ENCODE measurements at regions not wholly inside any gene's neighbourhood (a gene's known extent, or its start where the extent isn't known, plus 50 kb on each side); places are given as distances from the start of the nearest gene placed in this dataset.

- WGBS (ENCODE audit: insufficient coverage), result 60% methylated on average over 1 of the region's 2 CpGs
- peak; percentile 16 for DNase-seq
Measured at GRCh38 chr18:65422544-65423136, 328.2 kb upstream of the CDH7 start.

GRCh38 chr18:65415098-65415497 is 335.7 kb upstream of the CDH7 start:
- H3K36me3 ChIP-seq (ENCODE audit: control insufficient read depth, insufficient read depth, low read length), result no peaks in the 10 kb centered on the region
- no peaks in the 10 kb centered on the region for H3K27me3 ChIP-seq (ENCODE audit: control insufficient read depth, insufficient read depth, low read length)
- no peaks in the 10 kb centered on the region for H3K9me3 ChIP-seq (replicated peaks; ENCODE audit: control insufficient read depth, low read depth, low read length)
- no peak overlapping the region for H3K27ac ChIP-seq (ENCODE audit: low read length)
- H3K4me3 ChIP-seq (ENCODE audit: low read length), result no peak overlapping the region
- no peak for DNase-seq
- no peaks in the 10 kb centered on the region for H3K4me1 ChIP-seq (ENCODE audit: control insufficient read depth, insufficient read depth, low read length)

More at GRCh38 chr18:65422544-65423136, 328.2 kb upstream of the CDH7 start:
- H3K9me3 ChIP-seq (replicated peaks; ENCODE audit: control insufficient read depth, low read depth, low read length), result no peaks in the 10 kb centered on the region
- H3K36me3 ChIP-seq (ENCODE audit: control insufficient read depth, insufficient read depth, low read length), result no peaks in the 10 kb centered on the region
- H3K4me1 ChIP-seq (ENCODE audit: control insufficient read depth, insufficient read depth, low read length), result no peaks in the 10 kb centered on the region
- no peak overlapping the region for H3K27ac ChIP-seq (ENCODE audit: low read length)
- no peaks in the 10 kb centered on the region for H3K27me3 ChIP-seq (ENCODE audit: control insufficient read depth, insufficient read depth, low read length)
- no peak overlapping the region for H3K4me3 ChIP-seq (ENCODE audit: low read length)

GRCh38 chr18:65414501-65414900 is 336.3 kb upstream of the CDH7 start:
- WGBS (ENCODE audit: insufficient coverage), result no CpG with 5 or more reads among the region's 1 CpG
- Histone ChIP-seq H3K27ac (ENCODE audit: low read length) (no peak overlapping the region), H3K27me3 (ENCODE audit: control insufficient read depth, insufficient read depth, low read length) (no peaks in the 10 kb centered on the region), H3K36me3 (ENCODE audit: control insufficient read depth, insufficient read depth, low read length) (no peaks in the 10 kb centered on the region), H3K9me3 (replicated peaks; ENCODE audit: control insufficient read depth, low read depth, low read length) (no peaks in the 10 kb centered on the region), H3K4me1 (ENCODE audit: control insufficient read depth, insufficient read depth, low read length) (no peaks in the 10 kb centered on the region), H3K4me3 (ENCODE audit: low read length) (no peak overlapping the region)
- no peak for DNase-seq

GRCh38 chr18:65411061-65411460 is 339.8 kb upstream of the CDH7 start:
- no CpG with 5 or more reads among the region's 1 CpG for WGBS (ENCODE audit: insufficient coverage)
- no peak for DNase-seq
- Histone ChIP-seq H3K27me3 (ENCODE audit: control insufficient read depth, insufficient read depth, low read length) (no peaks in the 10 kb centered on the region), H3K4me1 (ENCODE audit: control insufficient read depth, insufficient read depth, low read length) (no peaks in the 10 kb centered on the region), H3K36me3 (ENCODE audit: control insufficient read depth, insufficient read depth, low read length) (no peaks in the 10 kb centered on the region), H3K9me3 (replicated peaks; ENCODE audit: control insufficient read depth, low read depth, low read length) (no peaks in the 10 kb centered on the region), H3K27ac (ENCODE audit: low read length) (no peak overlapping the region), H3K4me3 (ENCODE audit: low read length) (no peak overlapping the region)

- Histone ChIP-seq H3K36me3 (ENCODE audit: control insufficient read depth, insufficient read depth, low read length) (no peaks in the 10 kb centered on the region), H3K27ac (ENCODE audit: low read length) (no peak overlapping the region), H3K27me3 (ENCODE audit: control insufficient read depth, insufficient read depth, low read length) (no peaks in the 10 kb centered on the region), H3K4me3 (ENCODE audit: low read length) (no peak overlapping the region), H3K4me1 (ENCODE audit: control insufficient read depth, insufficient read depth, low read length) (no peaks in the 10 kb centered on the region), H3K9me3 (replicated peaks; ENCODE audit: control insufficient read depth, low read depth, low read length) (no peaks in the 10 kb centered on the region)
- DNase-seq, result no peak
- WGBS (ENCODE audit: insufficient coverage), result no CpG with 5 or more reads among the region's 3 CpGs
Measured at GRCh38 chr18:65409261-65409660, 341.6 kb upstream of the CDH7 start.

GRCh38 chr18:65403534-65403933 is 347.3 kb upstream of the CDH7 start:
- no peak overlapping the region for H3K4me3 ChIP-seq (ENCODE audit: low read length)
- H3K4me1 ChIP-seq (ENCODE audit: control insufficient read depth, insufficient read depth, low read length), result no peaks in the 10 kb centered on the region
- no peaks in the 10 kb centered on the region for H3K27me3 ChIP-seq (ENCODE audit: control insufficient read depth, insufficient read depth, low read length)
- H3K27ac ChIP-seq (ENCODE audit: low read length), result no peak overlapping the region
- H3K36me3 ChIP-seq (ENCODE audit: control insufficient read depth, insufficient read depth, low read length), result no peaks in the 10 kb centered on the region
- DNase-seq, result no peak
- no peaks in the 10 kb centered on the region for H3K9me3 ChIP-seq (replicated peaks; ENCODE audit: control insufficient read depth, low read depth, low read length)

- Histone ChIP-seq H3K27me3 (ENCODE audit: control insufficient read depth, insufficient read depth, low read length) (no peaks in the 10 kb centered on the region), H3K4me3 (ENCODE audit: low read length) (no peak overlapping the region), H3K36me3 (ENCODE audit: control insufficient read depth, insufficient read depth, low read length) (no peaks in the 10 kb centered on the region), H3K4me1 (ENCODE audit: control insufficient read depth, insufficient read depth, low read length) (no peaks in the 10 kb centered on the region), H3K27ac (ENCODE audit: low read length) (no peak overlapping the region), H3K9me3 (replicated peaks; ENCODE audit: control insufficient read depth, low read depth, low read length) (no peaks in the 10 kb centered on the region)
- DNase-seq, result no peak
- no CpG with 5 or more reads among the region's 1 CpG for WGBS (ENCODE audit: insufficient coverage)
Measured at GRCh38 chr18:65399091-65399490, 351.7 kb upstream of the CDH7 start.

GRCh38 chr18:65398347-65399075 is 352.3 kb upstream of the CDH7 start:
- no peak overlapping the region for H3K4me3 ChIP-seq (ENCODE audit: low read length)
- no peaks in the 10 kb centered on the region for H3K4me1 ChIP-seq (ENCODE audit: control insufficient read depth, insufficient read depth, low read length)
- H3K27me3 ChIP-seq (ENCODE audit: control insufficient read depth, insufficient read depth, low read length), result no peaks in the 10 kb centered on the region
- H3K27ac ChIP-seq (ENCODE audit: low read length), result no peak overlapping the region
- H3K9me3 ChIP-seq (replicated peaks; ENCODE audit: control insufficient read depth, low read depth, low read length), result no peaks in the 10 kb centered on the region
- WGBS (ENCODE audit: insufficient coverage), result no CpG with 5 or more reads among the region's 4 CpGs
- no peak for DNase-seq
- H3K36me3 ChIP-seq (ENCODE audit: control insufficient read depth, insufficient read depth, low read length), result no peaks in the 10 kb centered on the region

GRCh38 chr18:65380986-65381385 is 369.8 kb upstream of the CDH7 start:
- peak; percentile 27 for DNase-seq
- H3K9me3 ChIP-seq (replicated peaks; ENCODE audit: control insufficient read depth, low read depth, low read length), result no peaks in the 10 kb centered on the region
- no peak overlapping the region for H3K4me3 ChIP-seq (ENCODE audit: low read length)
- H3K27ac ChIP-seq (ENCODE audit: low read length), result no peak overlapping the region
- WGBS (ENCODE audit: insufficient coverage), result no CpG with 5 or more reads among the region's 3 CpGs
- no peaks in the 10 kb centered on the region for H3K4me1 ChIP-seq (ENCODE audit: control insufficient read depth, insufficient read depth, low read length)
- H3K27me3 ChIP-seq (ENCODE audit: control insufficient read depth, insufficient read depth, low read length), result no peaks in the 10 kb centered on the region
- H3K36me3 ChIP-seq (ENCODE audit: control insufficient read depth, insufficient read depth, low read length), result no peaks in the 10 kb centered on the region

- Histone ChIP-seq H3K9me3 (replicated peaks; ENCODE audit: control insufficient read depth, low read depth, low read length) (no peaks in the 10 kb centered on the region), H3K27ac (ENCODE audit: low read length) (no peak overlapping the region), H3K4me1 (ENCODE audit: control insufficient read depth, insufficient read depth, low read length) (no peaks in the 10 kb centered on the region), H3K36me3 (ENCODE audit: control insufficient read depth, insufficient read depth, low read length) (no peaks in the 10 kb centered on the region), H3K27me3 (ENCODE audit: control insufficient read depth, insufficient read depth, low read length) (no peaks in the 10 kb centered on the region), H3K4me3 (ENCODE audit: low read length) (no peak overlapping the region)
- DNase-seq, result no peak
Measured at GRCh38 chr18:65380571-65380970, 370.2 kb upstream of the CDH7 start.

- H3K27me3 ChIP-seq (ENCODE audit: control insufficient read depth, insufficient read depth, low read length), result no peaks in the 10 kb centered on the region
- no peak for DNase-seq
- no peaks in the 10 kb centered on the region for H3K36me3 ChIP-seq (ENCODE audit: control insufficient read depth, insufficient read depth, low read length)
- no peaks in the 10 kb centered on the region for H3K4me1 ChIP-seq (ENCODE audit: control insufficient read depth, insufficient read depth, low read length)
- 86% methylated on average over 1 of the region's 3 CpGs for WGBS (ENCODE audit: insufficient coverage)
- no peak overlapping the region for H3K27ac ChIP-seq (ENCODE audit: low read length)
- no peak overlapping the region for H3K4me3 ChIP-seq (ENCODE audit: low read length)
- H3K9me3 ChIP-seq (replicated peaks; ENCODE audit: control insufficient read depth, low read depth, low read length), result no peaks in the 10 kb centered on the region
Measured at GRCh38 chr18:65372904-65373303, 377.9 kb upstream of the CDH7 start.

All from muscle of leg (tissue), 3 donors.